SK-N-SH (cell line): ENCODE measurements at regions not wholly inside any gene's neighbourhood (a gene's known extent, or its start where the extent isn't known, plus 50 kb on each side); places are given as distances from the start of the nearest gene placed in this dataset.
A peak's percentile ranks its signal among the peaks of the same experiment; 100 is the strongest.

Source experiments
- CTCF ChIA-PET: fragments of 300-600, 350-600 bp; formaldehyde crosslinking; extraction: SDS; loops from one replicate; lab custom pipeline; 2021; lab: Yijun Ruan, JAX
- POLR2A ChIA-PET: fragments of 350-600 bp; sonication (Branson Sonifier 250); formaldehyde crosslinking; extraction: SDS; loops from one replicate; lab custom pipeline; 2020; ENCODE audit warnings: antibody characterized with exemption, inconsistent platforms; lab: Yijun Ruan, JAX
- DNase-seq: peaks from one replicate; pipeline ENCODE4 v3.0.0; 2012
- H2AFZ ChIP-seq: fragments of 200-600 bp; sonication (generic); 2 replicates; pipeline ENCODE4 v1.8.1; 2016; ENCODE audit warnings: antibody characterized with exemption, mild to moderate bottlenecking, low read depth
- H3F3A ChIP-seq: fragments of 200-600 bp; sonication (generic); replicated peaks from 2 replicates; pipeline ENCODE3; 2016; ENCODE audit warnings: antibody characterized with exemption, mild to moderate bottlenecking; ENCODE audit not compliant: insufficient read depth
- H3K27ac ChIP-seq, 2 experiments: fragments of 200-500 bp in 1 of 2; fragments of 200-600 bp in 1 of 2; sonication (Bioruptor generic) in 1 of 2; sonication (generic), shearing (Covaris generic) in 1 of 2; 2 replicates each; pipeline versions ENCODE4 v1.5.1 to v1.6.1; 2014 to 2016; ENCODE audit warnings: low read depth in 2 of 2, inconsistent platforms in 1 of 2, low read length in 1 of 2, mild to moderate bottlenecking in 1 of 2, mixed read lengths in 1 of 2
- H3K27me3 ChIP-seq: fragments of 200-600 bp; sonication (generic), shearing (Covaris generic); 2 replicates; pipeline ENCODE4 v1.6.1; 2016; ENCODE audit warnings: mixed run types; ENCODE audit not compliant: insufficient read depth
- H3K36me3 ChIP-seq, 2 experiments: fragments of 200-500 bp in 1 of 2; fragments of 200-600 bp in 1 of 2; sonication (Bioruptor generic) in 1 of 2; sonication (generic) in 1 of 2; replicated peaks in 1 of 2; 2 replicates each; pipeline versions ENCODE3 to v1.5.1; 2014 to 2016; ENCODE audit warnings: low read length in 1 of 2, mild to moderate bottlenecking in 1 of 2; ENCODE audit not compliant: insufficient read depth in 2 of 2, control insufficient read depth in 1 of 2
- H3K4me1 ChIP-seq, 2 experiments: fragments of 200-500 bp in 1 of 2; fragments of 200-600 bp in 1 of 2; sonication (Bioruptor generic) in 1 of 2; sonication (generic), shearing (Covaris generic) in 1 of 2; 2 replicates each; pipeline versions ENCODE4 v1.5.1 to v1.6.1; 2014 to 2016; ENCODE audit warnings: low read depth in 1 of 2, low read length in 1 of 2, mixed run types in 1 of 2; ENCODE audit not compliant: insufficient read depth in 2 of 2, control insufficient read depth in 1 of 2
- H3K4me2 ChIP-seq: fragments of 200-600 bp; sonication (generic), shearing (Covaris generic); 2 replicates; pipeline ENCODE4 v1.6.1; 2017; ENCODE audit warnings: mixed run types
- H3K4me3 ChIP-seq, 2 experiments: fragments of 200-500 bp in 1 of 2; fragments of 200-600 bp in 1 of 2; sonication (Bioruptor generic) in 1 of 2; sonication (generic), shearing (Covaris generic) in 1 of 2; 2 replicates each; pipeline versions ENCODE4 v1.5.1 to v1.8.1; 2014 to 2016; ENCODE audit warnings: low read depth in 2 of 2, inconsistent platforms in 1 of 2, low read length in 1 of 2, mild to moderate bottlenecking in 1 of 2, mixed read lengths in 1 of 2, moderate library complexity in 1 of 2
- H3K79me2 ChIP-seq: fragments of 200-600 bp; sonication (generic); 2 replicates; pipeline ENCODE4 v1.8.1; 2017; ENCODE audit warnings: mild to moderate bottlenecking; ENCODE audit not compliant: insufficient read depth
- H3K9ac ChIP-seq: fragments of 200-600 bp; sonication (generic); 2 replicates; pipeline ENCODE4 v1.6.1; 2017; ENCODE audit warnings: mixed run types
- H3K9me2 ChIP-seq: fragments of 200-600 bp; sonication (generic); 2 replicates; pipeline ENCODE4 v1.6.1; 2017; ENCODE audit warnings: mixed run types
- H3K9me3 ChIP-seq: fragments of 200-600 bp; sonication (generic); 2 replicates; pipeline ENCODE4 v1.6.1; 2017; ENCODE audit warnings: mixed run types, mild to moderate bottlenecking, moderate library complexity
- H4K20me1 ChIP-seq: fragments of 200-600 bp; sonication (generic); 2 replicates; pipeline ENCODE4 v1.6.1; 2017; ENCODE audit warnings: mild to moderate bottlenecking, mixed run types; ENCODE audit not compliant: insufficient read depth
- EP300 ChIP-seq, 2 experiments: IDR thresholded peaks; 2 replicates each; pipeline versions ENCODE4 v1.4.0 to v1.6.1; 2012; ENCODE audit warnings: borderline replicate concordance in 1 of 2, low read depth in 1 of 2, low read length in 1 of 2
- FOXJ3 ChIP-seq: sonication (generic); formaldehyde crosslinking; IDR thresholded peaks from 2 replicates; pipeline ENCODE4 v1.5.1; 2020; ENCODE audit warnings: mild to moderate bottlenecking, missing genetic modification reagents
- FOXM1 ChIP-seq: IDR thresholded peaks from 2 replicates; pipeline ENCODE4 v1.4.0; 2012; ENCODE audit warnings: low read depth, mild to moderate bottlenecking
- MXI1 ChIP-seq: IDR thresholded peaks from 2 replicates; pipeline ENCODE4 v1.6.1; 2012; ENCODE audit warnings: mild to moderate bottlenecking, low read depth, low read length, improper control_type of control experiment
- PBX3 ChIP-seq: IDR thresholded peaks from 2 replicates; pipeline ENCODE4; 2012
- RCOR1 ChIP-seq: fragments of 150-350 bp; IDR thresholded peaks from 2 replicates; pipeline ENCODE4 v1.6.1; 2017; ENCODE audit warnings: antibody characterized with exemption, low read length
- REST ChIP-seq: IDR thresholded peaks from 2 replicates; pipeline ENCODE4 v1.6.1; 2012; ENCODE audit warnings: mild to moderate bottlenecking, low read depth, low read length, moderate library complexity
- RXRA ChIP-seq: IDR thresholded peaks from 2 replicates; pipeline ENCODE4 v1.4.0; 2012; ENCODE audit warnings: low read depth, mild to moderate bottlenecking, borderline replicate concordance
- SIN3A ChIP-seq: IDR thresholded peaks from 2 replicates; pipeline ENCODE4 v1.6.1; 2012; ENCODE audit warnings: low read depth, mild to moderate bottlenecking, low read length, moderate library complexity, borderline replicate concordance
- TCF12 ChIP-seq: IDR thresholded peaks from 2 replicates; pipeline ENCODE4 v1.4.0; 2012
- USF2 ChIP-seq: fragments of 150-350 bp; IDR thresholded peaks from 2 replicates; pipeline ENCODE4 v1.6.1; 2017; ENCODE audit warnings: antibody characterized with exemption, low read length, low read depth, borderline replicate concordance
- YY1 ChIP-seq: IDR thresholded peaks from 2 replicates; pipeline ENCODE4 v1.4.0; 2012; ENCODE audit warnings: low read depth, mild to moderate bottlenecking
- WGBS: methylation state at CpG from one replicate; pipeline ENCODE4 v1.1.6; 2017; ENCODE audit warnings: low lambda C conversion rate; 5-methylcytosine and 5-hydroxymethylcytosine counted together

- H3K79me2 ChIP-seq = no peaks in the 10 kb centered on the region
- CTCF ChIA-PET = no interaction called here
- 85% methylated on average over 2 of the region's 2 CpGs for WGBS
These were observed 267.3 kb downstream of the RFC3 start for GRCh38 chr13:34085204-34085603.

More at GRCh38 chr13:34085204-34085603, 267.3 kb downstream of the RFC3 start:
- DNase-seq = no peak
- no peaks in the 10 kb centered on the region for H3K9me2 ChIP-seq
- H3F3A ChIP-seq = no peaks in the 10 kb centered on the region
- TF ChIP-seq FOXJ3 (CRISPR knock-in tag) (no peak), MXI1 (no peak), PBX3 (peak; percentile 29; the same call in 1 of the 2 replicates), RCOR1 (no peak), FOXM1 (no peak), YY1 (no peak), RXRA (no peak), USF2 (no peak), SIN3A (no peak), TCF12 (peak; percentile 43; the same call in 1 of the 2 replicates), EP300 (IDR thresholded peaks at IDR 0.05; ENCODE audit: borderline replicate concordance in 1 of 2, low read depth in 1 of 2, low read length in 1 of 2) (no peak), REST (no peak)
- no peak overlapping the region for H2AFZ ChIP-seq
- no peaks in the 10 kb centered on the region for H3K27me3 ChIP-seq
- H3K4me3 ChIP-seq = no peak overlapping the region
- no peaks in the 10 kb centered on the region for H3K36me3 ChIP-seq
- H4K20me1 ChIP-seq = no peaks in the 10 kb centered on the region
- no peaks in the 10 kb centered on the region for H3K9me3 ChIP-seq
- H3K4me2 ChIP-seq = no peak overlapping the region
- no peaks in the 10 kb centered on the region for H3K4me1 ChIP-seq
- no peak overlapping the region for H3K9ac ChIP-seq
- POLR2A ChIA-PET = no interaction called here
- H3K27ac ChIP-seq = no peak overlapping the region; a peak in 1 of 4 replicates
